ENCODE measurements at regions not wholly inside any gene's neighbourhood (a gene's known extent, or its start where the extent isn't known, plus 50 kb on each side); places are given as distances from the start of the nearest gene placed in this dataset.

DNA sequence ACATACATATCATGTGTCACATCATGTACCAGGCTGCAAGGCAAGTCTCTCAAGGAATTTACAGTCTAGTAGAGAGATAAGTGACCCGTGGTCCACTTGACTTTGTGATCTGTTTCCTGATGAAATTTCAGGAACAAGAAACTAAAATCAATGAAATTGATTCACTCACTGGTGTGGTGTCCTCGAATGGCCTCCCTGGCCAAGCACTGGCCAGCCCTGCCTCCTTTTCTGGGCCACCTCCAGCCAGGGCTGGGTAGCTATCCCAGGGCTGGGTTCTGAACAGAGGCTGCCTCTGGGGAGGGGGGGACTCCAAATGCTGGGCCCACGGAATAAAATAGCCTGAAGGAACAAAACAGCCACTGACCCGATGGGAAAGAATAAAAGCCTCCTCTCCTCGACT, 182.2 kb downstream of the HERPUD2 start:
- intact Hi-C loops (cut with DNase I) = no loop called here
- no peak for DNase-seq (ENCODE audit: low spot score)

GRCh38 chr7:35508623-35509400, 186.1 kb downstream of the HERPUD2 start:
- DNase-seq (ENCODE audit: low spot score) = no peak
- intact Hi-C loops (cut with DNase I) = no loop called here

GRCh38 chr7:35505066-35505465, 189.9 kb downstream of the HERPUD2 start:
- intact Hi-C loops (cut with DNase I) = no loop called here
- DNase-seq (ENCODE audit: low spot score) = no peak

- no peak for DNase-seq (ENCODE audit: low spot score)
- intact Hi-C loops (cut with DNase I) = no loop called here
These were observed 190.6 kb downstream of the HERPUD2 start for GRCh38 chr7:35504365-35504764.

GRCh38 chr7:35501681-35502080, 193.3 kb downstream of the HERPUD2 start:
- intact Hi-C loops (cut with DNase I) = no loop called here
- DNase-seq (ENCODE audit: low spot score) = no peak

DNA sequence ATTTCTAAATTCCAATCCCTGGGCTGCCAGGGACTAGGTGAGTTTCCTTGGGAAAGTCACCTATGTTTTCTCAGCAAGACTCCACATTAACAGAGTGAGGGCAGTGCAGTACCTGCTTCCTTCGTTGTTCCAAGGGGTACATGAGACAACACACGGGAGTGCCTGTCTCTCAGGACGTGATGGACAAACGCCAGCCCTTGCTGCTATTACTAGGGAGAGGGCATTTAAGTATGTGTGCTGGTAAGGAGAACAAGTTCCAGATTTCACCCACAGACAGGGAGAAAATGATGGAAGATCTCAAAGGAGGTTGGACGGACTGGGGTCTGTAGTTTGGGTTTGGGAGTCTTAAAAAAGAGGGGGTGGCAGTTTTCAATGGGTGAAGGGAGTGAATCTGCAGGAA, 195.7 kb downstream of the HERPUD2 start:
- no peak for DNase-seq (ENCODE audit: low spot score)
- intact Hi-C loops (cut with DNase I) = no loop called here

DNA sequence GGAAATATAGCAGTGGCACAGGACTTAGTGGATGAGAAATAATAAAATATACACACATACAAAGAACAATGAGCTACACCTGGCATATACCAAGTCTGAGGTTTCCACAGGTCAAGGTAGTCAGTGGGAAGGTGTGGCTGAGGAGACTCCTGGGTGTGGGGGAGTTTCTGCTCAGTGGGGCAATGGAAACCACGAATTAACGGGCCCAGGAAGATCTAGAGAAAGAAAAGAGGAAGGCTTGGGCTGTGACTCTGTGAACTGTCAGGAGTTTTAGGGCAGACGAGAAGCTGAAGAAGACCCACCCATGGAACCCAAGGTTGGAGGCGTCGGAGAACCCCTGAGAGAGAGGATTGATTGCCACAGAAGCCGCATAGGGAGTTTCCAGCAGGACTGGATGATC, 196.5 kb downstream of the HERPUD2 start:
- intact Hi-C loops (cut with DNase I) = no loop called here

GRCh38 chr7:35495844-35496243, 199.1 kb downstream of the HERPUD2 start:
- no peak for DNase-seq (ENCODE audit: low spot score)
- intact Hi-C loops (cut with DNase I) = no loop called here

More for the DNA sequence above, 196.5 kb downstream of the HERPUD2 start:
- DNase-seq (ENCODE audit: low spot score) = no peak

- DNase-seq (ENCODE audit: low spot score) = no peak
These were observed 199.6 kb downstream of the HERPUD2 start for GRCh38 chr7:35495377-35495776.

DNA sequence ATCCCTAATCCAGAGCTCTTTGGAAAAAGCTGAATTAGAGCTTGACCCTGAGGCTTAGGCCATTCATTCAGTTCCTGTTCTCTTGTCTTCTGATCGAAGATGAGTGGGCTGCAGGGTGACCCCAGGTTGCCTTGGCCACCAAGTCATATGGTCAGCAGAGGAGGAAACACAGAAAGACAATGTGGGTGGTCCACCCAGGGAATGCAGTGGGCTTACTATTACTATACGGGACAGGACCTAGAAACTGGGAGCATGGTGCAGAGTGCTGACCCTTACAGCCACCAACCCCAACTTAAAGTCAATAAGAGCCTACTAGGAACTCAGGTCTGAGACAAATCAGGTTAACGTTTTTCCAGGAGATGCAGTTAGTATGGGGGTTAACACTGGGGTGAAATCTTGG, 200.5 kb downstream of the HERPUD2 start:
- no peak for DNase-seq (ENCODE audit: low spot score)
- intact Hi-C loops (cut with DNase I) = no loop called here

More at GRCh38 chr7:35495377-35495776, 199.6 kb downstream of the HERPUD2 start:
- intact Hi-C loops (cut with DNase I) = no loop called here

GRCh38 chr7:35492451-35493175, 202.3 kb downstream of the HERPUD2 start:
- intact Hi-C loops (cut with DNase I) = no loop called here
- no peak for DNase-seq (ENCODE audit: low spot score)

DNA sequence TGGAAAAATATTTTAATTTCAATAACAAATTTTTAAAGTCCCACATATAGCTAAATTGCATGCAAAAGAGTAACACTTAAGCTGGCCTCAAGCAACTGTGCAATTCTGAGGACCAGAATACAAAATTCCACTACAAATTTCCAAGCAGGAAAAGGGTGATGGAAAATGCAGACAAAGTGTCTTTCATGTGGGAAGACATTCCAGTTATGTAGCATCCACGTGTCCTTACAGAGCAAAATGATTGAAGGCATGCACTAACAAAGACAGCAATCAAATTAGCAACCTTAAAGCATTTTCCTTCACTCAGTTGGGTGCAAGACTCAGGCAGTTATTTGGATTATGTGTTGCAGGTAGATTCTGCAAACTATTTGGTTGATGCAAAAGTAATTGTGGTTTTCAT, 203.7 kb downstream of the HERPUD2 start:
- DNase-seq (ENCODE audit: low spot score) = no peak
- intact Hi-C loops (cut with DNase I) = no loop called here

- DNase-seq (ENCODE audit: low spot score) = no peak
- intact Hi-C loops (cut with DNase I) = no loop called here
These were observed 207.1 kb downstream of the HERPUD2 start for GRCh38 chr7:35487841-35488240.

DNA sequence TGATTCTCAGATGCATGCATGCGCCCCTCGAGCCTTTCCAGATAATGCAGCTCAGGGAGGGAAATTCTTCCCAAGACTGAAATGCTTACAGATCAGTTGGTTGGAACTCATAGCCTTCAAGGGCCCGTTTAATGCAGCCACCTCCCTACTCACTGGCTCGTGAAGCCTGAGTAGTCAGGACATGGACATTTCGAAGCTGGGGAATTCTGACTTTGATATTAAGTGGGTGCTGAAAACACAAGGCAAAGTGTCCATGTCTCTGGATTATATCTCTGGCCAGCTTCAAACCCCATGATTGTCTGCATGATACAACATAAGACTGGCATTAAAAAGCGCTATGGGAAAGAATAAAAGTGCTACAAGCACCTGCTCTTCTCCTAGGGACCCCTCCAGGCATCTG, 207.5 kb downstream of the HERPUD2 start:
- intact Hi-C loops (cut with DNase I) = no loop called here
- DNase-seq (ENCODE audit: low spot score) = no peak

GRCh38 chr7:35485436-35485835, 209.5 kb downstream of the HERPUD2 start:
- DNase-seq (ENCODE audit: low spot score) = no peak
- intact Hi-C loops (cut with DNase I) = no loop called here

GRCh38 chr7:35483568-35483967, 211.4 kb downstream of the HERPUD2 start:
- intact Hi-C loops (cut with DNase I) = no loop called here

DNA sequence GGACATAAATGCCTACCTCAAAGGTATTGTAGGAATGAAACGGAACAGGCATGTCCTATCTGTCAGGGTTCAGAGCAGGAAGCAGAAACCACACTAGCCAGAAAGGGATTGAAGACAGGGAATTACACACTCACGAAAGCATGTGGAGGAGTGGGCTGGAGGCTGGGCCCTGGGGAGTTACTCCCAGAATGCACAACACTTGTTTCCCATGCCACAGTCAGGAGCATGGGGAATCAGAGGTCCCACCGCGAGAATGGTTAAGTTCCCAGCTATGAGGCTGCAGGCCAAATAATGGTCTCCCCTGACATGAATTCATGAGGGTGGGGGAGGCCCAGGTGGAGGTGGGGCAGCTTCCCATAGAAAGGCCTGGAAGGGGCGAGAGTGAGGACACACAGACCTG, 212.7 kb downstream of the HERPUD2 start:
- no peak for DNase-seq (ENCODE audit: low spot score)
- intact Hi-C loops (cut with DNase I) = no loop called here

More at GRCh38 chr7:35483568-35483967, 211.4 kb downstream of the HERPUD2 start:
- no peak for DNase-seq (ENCODE audit: low spot score)

DNA sequence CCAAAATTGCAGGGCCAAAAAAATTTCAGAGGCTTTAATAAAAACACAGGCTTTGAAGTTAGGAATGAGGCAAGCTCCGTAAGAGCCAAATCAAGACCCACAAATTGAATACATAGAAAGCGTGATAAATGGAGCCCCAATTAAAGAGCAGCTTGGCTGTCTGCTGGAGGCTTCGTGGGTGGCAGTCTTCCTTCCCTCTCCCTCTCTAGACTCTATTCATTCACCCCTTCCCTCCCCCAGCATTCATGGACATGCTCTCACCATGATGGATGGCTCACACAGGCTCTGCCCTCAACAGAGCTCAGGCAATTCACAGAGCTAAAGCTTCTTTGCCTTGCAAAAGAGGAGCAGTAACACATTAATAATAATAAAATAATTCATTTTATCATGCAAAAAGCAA, 214.1 kb downstream of the HERPUD2 start:
- no peak for DNase-seq (ENCODE audit: low spot score)
- intact Hi-C loops (cut with DNase I) = no loop called here

GRCh38 chr7:35477609-35478008, 217.3 kb downstream of the HERPUD2 start:
- DNase-seq (ENCODE audit: low spot score) = no peak
- intact Hi-C loops (cut with DNase I) = no loop called here

- intact Hi-C loops (cut with DNase I) = no loop called here
- DNase-seq (ENCODE audit: low spot score) = no peak
These were observed 220.2 kb upstream of the TBX20 start for GRCh38 chr7:35474100-35474499.

DNA sequence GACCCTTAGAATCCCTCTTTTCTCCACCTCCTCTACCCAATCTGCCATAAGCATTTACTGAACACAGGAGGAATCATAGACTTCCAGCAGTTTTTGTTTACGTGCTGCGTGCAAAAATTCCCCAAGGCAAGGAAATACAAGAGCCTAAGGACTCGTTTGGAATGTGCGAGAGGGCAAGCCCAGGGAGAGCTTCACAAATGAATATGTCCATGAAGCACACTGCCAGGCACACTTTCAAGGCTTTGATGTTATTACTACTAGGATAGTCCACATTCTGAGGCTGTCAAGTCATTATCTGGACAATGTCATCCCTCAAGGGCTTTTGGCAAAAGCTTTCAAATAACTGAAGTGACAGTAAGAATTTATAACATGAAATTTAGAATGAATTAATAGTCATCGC, 214.7 kb upstream of the TBX20 start:
- DNase-seq (ENCODE audit: low spot score) = no peak
- intact Hi-C loops (cut with DNase I) = no loop called here

Measured in posterior vena cava (tissue), 2 donors.